Tibial nerve (tissue), 4 donors: ENCODE measurements at regions not wholly inside any gene's neighbourhood (a gene's known extent, or its start where the extent isn't known, plus 50 kb on each side); places are given as distances from the start of the nearest gene placed in this dataset.

Experiments used
- DNase-seq, 2 donors: peaks; one replicate each; pipeline ENCODE4 v3.0.0-alpha.2; 2019; ENCODE audit warnings: low spot score in 2 of 2
- H3K27ac ChIP-seq, 4 donors: fragments of 200-600 bp; sonication (generic) in 3 of 4; one replicate each; pipeline ENCODE4 v1.5.1; 2017 to 2019; ENCODE audit warnings: mild to moderate bottlenecking in 1 of 4
- H3K27me3 ChIP-seq, 2 donors: fragments of 200-600 bp; sonication (generic) in 1 of 2; one replicate each; pipeline versions ENCODE4 v1.5.1 to v1.6.0; 2017 to 2019
- H3K36me3 ChIP-seq, 3 donors: fragments of 200-600 bp; sonication (generic); one replicate each; pipeline ENCODE4 v1.5.1; 2018 to 2019
- H3K4me1 ChIP-seq, 4 donors: fragments of 200-600 bp; sonication (generic) in 3 of 4; one replicate each; pipeline ENCODE4 v1.5.1; 2017 to 2019
- H3K4me3 ChIP-seq, 4 donors: fragments of 200-600 bp; sonication (generic) in 3 of 4; one replicate each; pipeline ENCODE4 v1.5.1; 2017 to 2019; ENCODE audit warnings: mild to moderate bottlenecking in 1 of 4, moderate library complexity in 1 of 4
- H3K9me3 ChIP-seq, 4 donors: fragments of 200-600 bp; sonication (generic) in 3 of 4; one replicate each; pipeline ENCODE4 v1.5.1; 2017 to 2019
- EP300 ChIP-seq, 2 donors: sonication (generic); formaldehyde crosslinking; IDR thresholded peaks; one replicate each; pipeline ENCODE4 v1.6.1; 2017; ENCODE audit warnings: antibody characterized with exemption in 2 of 2, mild to moderate bottlenecking in 1 of 2
- POLR2A ChIP-seq, 2 donors: fragments of 450-650 bp; IDR thresholded peaks; one replicate each; pipeline ENCODE4 v1.6.1; 2017; ENCODE audit warnings: antibody characterized with exemption in 2 of 2, mild to moderate bottlenecking in 2 of 2, moderate library complexity in 2 of 2
- WGBS, 2 donors: methylation state at CpG; one replicate each; pipeline ENCODE4 v1.1.5; 2018; 5-methylcytosine and 5-hydroxymethylcytosine counted together
- TF ChIP-seq, protein P1 (sequence below), 5 experiments: fragments of 200-600 bp in 3 of 5; fragments of 450-650 bp in 2 of 5; sonication (generic) in 3 of 5; IDR thresholded peaks; one replicate each; pipeline ENCODE4 v1.5.1; 2016 to 2019; ENCODE audit warnings: antibody characterized with exemption in 5 of 5, mild to moderate bottlenecking in 3 of 5, moderate library complexity in 2 of 5

DNA sequence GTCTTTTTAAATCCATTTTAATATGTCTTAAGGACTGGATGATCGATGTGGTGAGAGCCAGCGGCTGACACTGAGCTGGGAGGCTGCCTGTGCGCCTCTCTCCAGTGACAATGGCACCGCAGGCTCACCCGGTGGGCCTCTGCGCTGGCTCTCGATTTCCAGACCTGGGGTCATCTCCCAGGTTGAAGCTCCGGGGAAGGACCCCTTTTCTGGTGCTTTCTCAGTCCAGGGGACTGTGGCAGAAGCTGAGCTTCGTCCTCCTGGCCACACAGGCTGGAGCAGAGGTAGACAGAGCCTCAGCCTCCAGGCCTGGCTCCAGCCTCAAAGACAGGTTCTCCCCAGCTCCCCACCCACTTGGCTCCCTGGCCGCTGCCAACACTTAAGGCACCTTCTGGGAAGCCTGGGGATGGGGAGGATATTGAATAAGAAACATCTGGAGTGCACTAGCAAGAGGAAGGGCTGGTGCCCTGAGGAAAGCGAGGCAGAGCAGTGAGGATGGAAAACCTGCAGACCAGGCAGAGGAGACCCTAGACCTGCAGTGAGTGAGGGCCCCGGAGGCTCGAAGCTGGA lies 154.2 kb upstream of the SMAD3 start:
- no peak overlapping the region for H3K27ac ChIP-seq
- H3K27me3 ChIP-seq: no peaks in the 10 kb centered on the region
- no peak overlapping the region for H3K4me3 ChIP-seq
- DNase-seq: no peak
- H3K4me1 ChIP-seq: peaks cover 0 to 11% (median 0%) of the 10 kb centered on the region in 4 donors
- H3K36me3 ChIP-seq: no peaks in the 10 kb centered on the region
- TF ChIP-seq, protein P1, sequence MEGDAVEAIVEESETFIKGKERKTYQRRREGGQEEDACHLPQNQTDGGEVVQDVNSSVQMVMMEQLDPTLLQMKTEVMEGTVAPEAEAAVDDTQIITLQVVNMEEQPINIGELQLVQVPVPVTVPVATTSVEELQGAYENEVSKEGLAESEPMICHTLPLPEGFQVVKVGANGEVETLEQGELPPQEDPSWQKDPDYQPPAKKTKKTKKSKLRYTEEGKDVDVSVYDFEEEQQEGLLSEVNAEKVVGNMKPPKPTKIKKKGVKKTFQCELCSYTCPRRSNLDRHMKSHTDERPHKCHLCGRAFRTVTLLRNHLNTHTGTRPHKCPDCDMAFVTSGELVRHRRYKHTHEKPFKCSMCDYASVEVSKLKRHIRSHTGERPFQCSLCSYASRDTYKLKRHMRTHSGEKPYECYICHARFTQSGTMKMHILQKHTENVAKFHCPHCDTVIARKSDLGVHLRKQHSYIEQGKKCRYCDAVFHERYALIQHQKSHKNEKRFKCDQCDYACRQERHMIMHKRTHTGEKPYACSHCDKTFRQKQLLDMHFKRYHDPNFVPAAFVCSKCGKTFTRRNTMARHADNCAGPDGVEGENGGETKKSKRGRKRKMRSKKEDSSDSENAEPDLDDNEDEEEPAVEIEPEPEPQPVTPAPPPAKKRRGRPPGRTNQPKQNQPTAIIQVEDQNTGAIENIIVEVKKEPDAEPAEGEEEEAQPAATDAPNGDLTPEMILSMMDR (IDR thresholded peaks at IDR 0.05): no peak
- no peak for TF ChIP-seq POLR2A (IDR thresholded peaks at IDR 0.05)
- no peak for TF ChIP-seq EP300 (IDR thresholded peaks at IDR 0.05)
- H3K9me3 ChIP-seq: peaks cover 0 to 1% (median 0%) of the 10 kb centered on the region in 4 donors
- WGBS, 2 donors: 83 to 88% methylated on average over 11 to 13 of the region's 13 CpGs

DNA sequence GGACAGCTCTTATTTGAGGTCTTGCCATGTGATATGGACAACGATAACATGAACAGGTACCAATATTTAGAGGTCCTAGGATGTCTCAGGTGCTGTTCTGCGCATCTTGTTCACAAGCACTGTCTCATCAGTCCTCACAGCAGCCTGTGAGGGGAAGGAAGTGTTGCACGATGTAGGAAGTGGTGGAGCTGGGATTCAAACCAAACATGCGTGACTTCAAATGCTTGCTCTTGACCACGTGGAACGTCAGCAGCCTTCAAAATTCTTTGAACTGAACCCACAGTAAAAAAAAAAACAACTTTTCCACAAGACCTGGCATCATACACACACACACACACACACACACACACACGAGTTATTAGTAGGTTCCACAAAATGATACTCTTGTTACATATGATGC lies 153.4 kb upstream of the SMAD3 start:
- TF ChIP-seq EP300 (IDR thresholded peaks at IDR 0.05): peak in 1 of 2 donors; percentile 25
- TF ChIP-seq, protein P1 (IDR thresholded peaks at IDR 0.05): no peak
- H3K27ac ChIP-seq: no peak overlapping the region
- no peak overlapping the region for H3K4me3 ChIP-seq
- H3K4me1 ChIP-seq: peaks cover 0 to 11% (median 0%) of the 10 kb centered on the region in 4 donors
- H3K27me3 ChIP-seq: no peaks in the 10 kb centered on the region
- 54 to 55% methylated on average over 7 of the region's 7 CpGs for WGBS, 2 donors
- peaks cover 0 to 6% (median 0%) of the 10 kb centered on the region in 4 donors for H3K9me3 ChIP-seq
- no peak for DNase-seq
- H3K36me3 ChIP-seq: no peaks in the 10 kb centered on the region

DNA sequence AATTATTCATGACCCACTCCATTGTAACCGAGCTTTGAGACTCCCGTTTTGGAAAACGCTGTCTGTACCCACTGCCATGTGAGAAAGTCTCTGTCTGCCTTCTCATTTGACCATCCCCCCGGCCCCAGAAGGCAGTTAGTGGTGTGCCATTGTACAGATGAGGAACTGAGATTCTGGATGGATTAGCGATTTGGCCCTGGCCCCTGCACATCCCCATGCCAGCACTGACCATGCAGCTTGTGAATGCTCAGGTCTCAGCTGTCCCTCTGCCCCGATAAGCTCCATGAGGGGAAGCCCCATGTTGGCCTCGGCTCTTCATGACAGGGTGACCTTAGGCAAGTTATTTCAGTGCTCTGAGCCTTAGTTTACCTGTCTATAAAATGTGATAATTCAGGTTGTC lies 153.0 kb upstream of the SMAD3 start:
- H3K27ac ChIP-seq: no peak overlapping the region
- H3K9me3 ChIP-seq: peaks cover 0 to 6% (median 0%) of the 10 kb centered on the region in 4 donors
- TF ChIP-seq POLR2A (IDR thresholded peaks at IDR 0.05) (no peak), EP300 (IDR thresholded peaks at IDR 0.05) (no peak)
- TF ChIP-seq, protein P1 (IDR thresholded peaks at IDR 0.05): no peak
- DNase-seq: no peak
- peaks cover 0 to 11% (median 0%) of the 10 kb centered on the region in 4 donors for H3K4me1 ChIP-seq
- no peaks in the 10 kb centered on the region for H3K36me3 ChIP-seq
- H3K27me3 ChIP-seq: no peaks in the 10 kb centered on the region
- H3K4me3 ChIP-seq: no peak overlapping the region
- WGBS, 2 donors: 57 to 60% methylated on average over 7 of the region's 7 CpGs

DNA sequence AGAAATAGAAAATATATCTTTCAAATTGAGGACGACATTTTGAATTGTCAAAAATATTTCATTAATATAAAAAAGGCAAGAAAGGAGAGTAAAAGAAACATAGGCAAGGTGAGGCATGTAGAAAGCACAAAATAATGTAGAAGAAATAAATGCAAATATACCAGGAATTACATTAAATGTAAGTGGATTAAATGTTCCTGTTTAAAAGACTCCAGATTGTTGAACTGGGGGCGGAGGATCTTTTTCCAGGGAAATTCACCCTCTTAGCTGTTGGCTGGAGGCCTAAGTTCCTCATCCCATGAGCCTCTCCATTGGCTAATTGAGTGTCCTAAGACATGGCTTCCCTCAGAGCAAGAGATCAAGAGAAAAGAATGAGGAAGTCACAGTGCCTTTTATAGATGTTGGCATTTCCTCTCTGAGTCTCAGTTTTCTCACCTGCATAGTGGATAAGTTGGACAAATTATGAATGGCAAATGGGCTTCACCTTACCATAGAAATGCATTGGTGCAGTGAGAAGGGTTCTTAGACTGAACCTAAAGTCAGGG lies 147.4 kb upstream of the SMAD3 start:
- H3K27me3 ChIP-seq: no peaks in the 10 kb centered on the region
- 91 to 92% methylated on average over 2 of the region's 2 CpGs for WGBS, 2 donors
- H3K27ac ChIP-seq: no peak overlapping the region
- H3K4me1 ChIP-seq: no peaks in the 10 kb centered on the region
- DNase-seq: no peak
- no peak overlapping the region for H3K4me3 ChIP-seq
- peaks cover 0 to 25% (median 4%) of the 10 kb centered on the region in 4 donors for H3K9me3 ChIP-seq
- TF ChIP-seq, protein P1 (IDR thresholded peaks at IDR 0.05): no peak
- TF ChIP-seq POLR2A (IDR thresholded peaks at IDR 0.05): no peak
- no peak for TF ChIP-seq EP300 (IDR thresholded peaks at IDR 0.05)
- H3K36me3 ChIP-seq: no peaks in the 10 kb centered on the region

DNA sequence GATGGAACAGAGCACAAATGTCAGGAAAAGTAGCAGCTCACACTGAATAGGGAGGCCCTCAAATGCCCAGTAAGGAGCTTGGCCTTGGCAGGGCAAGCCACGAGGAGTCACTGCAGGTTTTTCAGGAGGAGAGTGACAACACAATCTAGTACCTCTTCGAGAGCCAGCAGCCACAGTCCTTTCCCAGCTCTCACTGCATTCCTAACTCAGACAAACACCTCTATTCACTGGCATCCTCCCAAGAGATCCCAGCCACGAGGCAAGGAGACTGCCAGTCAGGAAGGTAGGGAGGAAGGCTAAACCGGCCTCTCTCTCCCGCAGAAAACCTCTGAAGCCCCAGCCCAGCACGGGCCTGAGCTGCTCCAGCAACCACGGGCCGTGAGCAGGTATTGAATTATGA lies 146.0 kb upstream of the SMAD3 start:
- no peaks in the 10 kb centered on the region for H3K27me3 ChIP-seq
- peaks cover 0 to 30% (median 5%) of the 10 kb centered on the region in 4 donors for H3K9me3 ChIP-seq
- TF ChIP-seq POLR2A (IDR thresholded peaks at IDR 0.05): no peak
- TF ChIP-seq, protein P1 (IDR thresholded peaks at IDR 0.05): no peak
- TF ChIP-seq EP300 (IDR thresholded peaks at IDR 0.05): no peak
- H3K4me3 ChIP-seq: no peak overlapping the region
- no peaks in the 10 kb centered on the region for H3K4me1 ChIP-seq
- DNase-seq: no peak
- no peak overlapping the region for H3K27ac ChIP-seq
- 45 to 51% methylated on average over 8 of the region's 8 CpGs for WGBS, 2 donors
- H3K36me3 ChIP-seq: no peaks in the 10 kb centered on the region
